NCI-H2081 (cell line): ENCODE measurements at regions not wholly inside any gene's neighbourhood (a gene's known extent, or its start where the extent isn't known, plus 50 kb on each side); places are given as distances from the start of the nearest gene placed in this dataset.

ENCODE experiments used
- DNase-seq, 2 experiments: peaks; one replicate each; lab custom pipeline; 2025; lab: John Stamatoyannopoulos, UW

- DNase-seq, result peak in 1 of 2 experiments; percentile 6
Observed at GRCh38 chr13:106382534-106382933, 152.9 kb downstream of the EFNB2 start.

GRCh38 chr13:106381091-106381490 lies 154.4 kb downstream of the EFNB2 start:
- no peak for DNase-seq

GRCh38 chr13:106377931-106378662 lies 157.4 kb downstream of the EFNB2 start:
- DNase-seq, result no peak

GRCh38 chr13:106377341-106377740 lies 158.1 kb downstream of the EFNB2 start:
- DNase-seq, result no peak

DNA sequence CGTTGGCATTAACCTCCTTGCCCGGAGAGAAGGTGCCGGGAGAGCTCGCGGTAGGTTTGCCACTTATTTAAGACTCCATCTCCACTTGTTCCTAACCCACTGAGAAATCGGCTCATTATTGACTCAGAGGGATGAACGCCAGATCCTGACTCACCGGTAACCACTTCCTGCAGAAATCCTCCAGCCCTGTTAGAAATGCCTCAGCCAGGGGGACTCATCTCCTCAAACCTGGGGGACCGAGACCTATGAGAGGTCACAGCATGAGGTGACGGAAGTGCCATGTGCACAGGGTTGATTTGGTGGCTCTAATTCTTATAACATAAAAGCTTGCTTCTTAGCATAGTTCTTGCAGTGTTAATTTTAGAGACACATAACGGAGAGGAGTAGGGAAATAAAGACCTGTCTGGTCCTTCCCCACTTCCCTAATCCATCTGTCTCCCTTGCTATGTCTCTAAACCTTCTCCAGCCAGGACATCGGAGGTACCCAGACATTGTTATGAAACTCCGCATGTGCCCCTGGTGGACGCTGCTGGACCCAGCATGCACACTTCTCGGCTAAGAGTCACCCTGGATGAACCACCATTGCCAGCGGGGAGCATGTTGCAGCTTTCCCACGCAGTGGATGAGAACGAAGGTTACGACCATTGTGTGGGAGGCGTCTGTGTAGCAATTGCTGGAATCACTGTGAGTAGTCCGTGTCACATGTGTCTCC lies 158.9 kb downstream of the EFNB2 start:
- no peak for DNase-seq

DNA sequence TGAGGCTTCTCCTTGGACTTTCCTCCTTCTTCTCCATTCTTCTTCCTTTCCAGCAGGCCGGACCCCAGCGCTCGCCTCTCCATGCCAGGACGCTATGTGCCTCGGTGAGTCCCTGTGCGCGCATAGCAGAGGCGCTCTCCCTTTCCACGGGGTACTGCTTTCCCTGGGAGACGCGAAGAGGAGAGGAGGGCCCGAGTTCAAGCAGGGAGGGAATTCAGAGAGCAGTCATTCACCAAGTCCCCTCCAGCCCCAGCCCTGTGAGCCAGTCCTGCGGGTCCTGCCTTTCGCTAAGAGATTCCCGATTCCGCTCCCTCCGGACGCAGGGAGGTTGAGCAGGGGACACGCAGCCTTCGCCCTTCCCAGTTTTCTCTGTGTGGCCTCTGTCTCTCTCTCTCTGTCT lies 160.4 kb downstream of the EFNB2 start:
- DNase-seq, result no peak

DNA sequence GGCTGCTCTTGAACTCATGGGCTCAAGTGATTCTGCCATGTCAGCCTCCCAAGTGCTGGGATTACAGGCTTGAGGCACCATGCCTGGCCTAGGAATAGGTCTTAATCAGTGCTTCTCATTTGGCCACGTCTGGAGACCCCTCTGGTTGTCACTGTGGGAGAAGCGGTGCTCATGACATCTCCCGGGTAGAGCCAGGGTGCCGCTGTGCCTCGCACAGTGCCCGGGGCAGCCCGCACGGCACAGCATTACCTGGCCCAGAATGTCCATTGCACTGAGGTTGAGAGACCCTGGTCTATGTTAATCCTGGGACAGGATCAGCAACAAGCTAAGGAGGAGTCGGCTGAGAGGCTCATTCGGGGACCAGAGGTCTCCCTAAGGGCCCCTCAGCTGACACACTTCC lies 160.8 kb downstream of the EFNB2 start:
- no peak for DNase-seq

DNA sequence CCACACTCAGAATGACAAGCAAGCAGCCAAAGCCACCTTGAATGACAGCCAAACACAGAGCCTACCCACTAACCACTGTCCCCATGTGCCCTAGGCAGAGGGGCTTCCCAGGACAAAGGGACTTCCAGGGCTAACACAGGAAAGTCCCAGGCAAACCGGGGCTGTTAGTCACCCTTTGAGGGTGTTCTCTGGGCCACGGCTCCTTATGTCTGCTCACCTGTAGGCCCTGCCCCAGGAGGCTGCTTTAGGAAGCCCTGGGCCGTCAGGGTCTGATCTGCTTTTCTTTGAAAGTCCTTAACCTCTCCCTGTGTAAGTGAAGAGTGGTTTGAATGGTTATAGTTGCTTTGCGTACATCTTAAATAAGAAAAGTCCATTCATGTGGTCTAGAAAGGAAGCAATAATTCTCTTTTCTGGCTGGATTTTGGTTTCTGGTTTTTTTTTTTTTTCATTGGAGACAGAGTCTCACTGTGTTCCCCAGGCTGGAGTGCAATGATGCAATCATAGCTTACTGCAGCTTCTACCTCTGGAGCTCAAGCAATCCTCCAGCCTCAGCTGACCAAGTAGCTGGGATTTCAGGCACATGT lies 161.4 kb downstream of the EFNB2 start:
- no peak for DNase-seq

GRCh38 chr13:106373304-106373988 lies 162.0 kb downstream of the EFNB2 start:
- DNase-seq, result peak in 1 of 2 experiments; percentile 13

- no peak for DNase-seq
Observed at GRCh38 chr13:106372199-106373155, 163.0 kb downstream of the EFNB2 start.

GRCh38 chr13:106371024-106371423 lies 164.4 kb downstream of the EFNB2 start:
- DNase-seq, result no peak

DNA sequence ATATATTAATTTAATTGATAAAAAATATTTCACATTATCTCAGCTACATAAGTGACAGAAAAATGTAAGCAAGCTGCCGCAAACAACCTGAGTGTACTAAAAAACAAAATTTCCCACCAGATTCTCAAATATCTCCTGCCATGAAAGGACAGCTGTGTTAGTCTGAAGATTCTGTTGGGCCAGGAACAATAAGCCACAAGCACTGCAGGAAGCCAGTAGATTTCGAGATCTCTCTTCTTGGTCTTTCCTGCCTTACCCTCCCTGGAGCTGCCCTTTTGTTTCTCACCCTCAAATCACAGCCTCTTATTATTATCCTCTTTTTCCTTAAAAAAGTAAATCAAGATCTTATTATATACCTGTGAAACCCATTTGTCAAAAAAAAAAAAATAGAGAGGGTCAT lies 165.6 kb downstream of the EFNB2 start:
- DNase-seq, result no peak

- no peak for DNase-seq
Observed at GRCh38 chr13:106369091-106369490, 166.4 kb downstream of the EFNB2 start.

- no peak for DNase-seq
Observed at GRCh38 chr13:106367361-106367971, 168.0 kb downstream of the EFNB2 start.

- DNase-seq, result no peak
Observed at GRCh38 chr13:106362707-106363106, 172.8 kb downstream of the EFNB2 start.

DNA sequence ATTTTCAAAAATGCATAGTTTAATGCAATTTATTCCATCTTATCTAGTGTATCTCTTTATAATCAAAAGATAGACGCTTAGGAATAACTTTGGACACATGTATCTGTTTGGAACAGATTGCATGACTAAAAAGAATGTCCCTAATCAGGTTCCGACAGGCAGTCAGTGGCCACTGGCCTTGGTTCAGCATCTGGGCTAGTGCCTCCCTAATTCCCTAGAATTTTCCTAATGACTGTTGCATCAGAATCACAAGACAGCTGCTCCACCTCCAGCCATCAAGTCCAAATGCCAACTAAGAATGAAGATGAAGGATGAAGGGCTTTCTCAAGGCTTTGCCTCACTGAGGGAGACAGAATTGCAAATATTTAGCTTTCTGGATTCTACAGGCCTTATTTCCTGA lies 173.8 kb downstream of the EFNB2 start:
- no peak for DNase-seq

DNA sequence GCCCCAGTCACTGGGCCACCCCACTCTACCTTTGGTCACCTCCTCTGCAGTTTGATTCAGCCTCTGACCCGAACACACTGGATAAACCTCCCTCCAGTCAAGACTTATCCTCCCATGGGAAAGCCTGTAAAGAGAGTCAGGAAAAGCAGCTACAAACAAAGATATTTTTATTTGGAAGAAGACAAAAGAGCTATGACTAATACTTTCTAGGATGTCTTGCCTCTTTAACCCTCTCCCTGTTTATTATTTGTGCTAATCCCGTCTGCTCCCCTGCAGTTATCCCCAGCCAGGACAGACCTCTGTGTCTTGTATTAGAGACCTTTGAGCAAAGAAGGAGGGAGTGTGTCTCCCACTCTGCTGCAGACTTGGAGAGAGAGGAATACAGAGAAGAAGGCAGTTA lies 178.3 kb downstream of the EFNB2 start:
- no peak for DNase-seq

GRCh38 chr13:106355866-106356265 lies 179.6 kb downstream of the EFNB2 start:
- DNase-seq, result no peak

DNA sequence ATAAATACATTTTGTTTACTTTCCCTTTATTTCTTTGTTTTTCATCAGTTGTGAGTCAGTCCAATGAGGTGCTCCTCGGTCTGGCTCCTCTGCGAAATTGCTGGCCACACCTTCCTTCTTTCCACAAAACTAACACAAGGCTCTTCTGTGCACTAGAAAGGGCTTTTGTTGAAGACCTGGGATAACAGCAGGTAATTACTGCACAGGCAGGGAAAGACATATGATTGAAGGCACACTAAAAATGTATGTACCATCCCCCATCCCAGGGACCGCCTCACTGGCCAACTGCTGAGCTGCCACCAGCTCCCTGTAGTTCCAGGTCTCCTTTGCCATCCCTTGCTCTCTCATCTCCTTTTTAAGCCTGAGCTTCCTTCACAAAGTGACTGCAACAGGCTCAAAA lies 180.5 kb downstream of the EFNB2 start:
- peak; percentile 26 to 28 for DNase-seq

DNA sequence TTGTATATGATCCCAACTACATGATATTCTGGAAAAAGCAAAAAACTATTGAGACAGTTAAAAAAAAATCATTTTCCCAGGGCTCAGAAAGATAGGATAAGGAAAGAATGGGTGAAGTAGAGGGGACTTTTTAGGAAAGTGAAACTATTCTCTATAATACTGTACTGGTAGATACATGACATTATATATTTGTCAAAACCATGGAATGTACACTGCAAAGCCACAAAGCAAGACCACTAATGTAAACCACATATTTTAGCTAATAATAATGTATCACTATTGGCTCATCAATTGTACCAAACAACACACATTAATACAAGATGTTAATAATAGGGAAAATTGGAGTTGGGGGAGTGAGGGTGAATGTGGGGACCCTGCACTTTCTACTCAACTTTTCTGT lies 182.6 kb downstream of the EFNB2 start:
- no peak for DNase-seq

- DNase-seq, result no peak
Observed at GRCh38 chr13:106351251-106351650, 184.2 kb downstream of the EFNB2 start.
